HUES64 (cell line): ENCODE measurements at regions not wholly inside any gene's neighbourhood (a gene's known extent, or its start where the extent isn't known, plus 50 kb on each side); places are given as distances from the start of the nearest gene placed in this dataset.

Source experiments
- H3K27ac ChIP-seq: 2 replicates; pipeline ENCODE4 v1.7.0; 2013; ENCODE audit warnings: low read depth, low read length, inconsistent platforms
- H3K27me3 ChIP-seq: 2 replicates; pipeline ENCODE4 v1.6.1; 2013; ENCODE audit warnings: mild to moderate bottlenecking, low read length; ENCODE audit not compliant: insufficient read depth
- H3K36me3 ChIP-seq: 2 replicates; pipeline ENCODE4 v1.6.1; 2013; ENCODE audit warnings: mild to moderate bottlenecking, low read length; ENCODE audit not compliant: insufficient read depth
- H3K4me1 ChIP-seq: 2 replicates; pipeline ENCODE4 v1.6.1; 2013; ENCODE audit warnings: mild to moderate bottlenecking, low read length, moderate library complexity; ENCODE audit not compliant: insufficient read depth
- H3K4me3 ChIP-seq: 2 replicates; pipeline ENCODE4 v1.5.1; 2013; ENCODE audit warnings: mild to moderate bottlenecking, low read length, moderate library complexity
- H3K9ac ChIP-seq: 2 replicates; pipeline ENCODE4 v1.6.1; 2013; ENCODE audit warnings: mild to moderate bottlenecking, low read depth, low read length
- H3K9me3 ChIP-seq: 2 replicates; pipeline ENCODE4 v1.6.1; 2013; ENCODE audit warnings: low read depth, low read length; ENCODE audit not compliant: insufficient read depth
- WGBS: fragments of 150-250, 120-280 bp; methylation state at CpG from one replicate; pipeline ENCODE4 v1.1.7; 2013; ENCODE audit warnings: missing lambda C conversion rate; 5-methylcytosine and 5-hydroxymethylcytosine counted together

DNA sequence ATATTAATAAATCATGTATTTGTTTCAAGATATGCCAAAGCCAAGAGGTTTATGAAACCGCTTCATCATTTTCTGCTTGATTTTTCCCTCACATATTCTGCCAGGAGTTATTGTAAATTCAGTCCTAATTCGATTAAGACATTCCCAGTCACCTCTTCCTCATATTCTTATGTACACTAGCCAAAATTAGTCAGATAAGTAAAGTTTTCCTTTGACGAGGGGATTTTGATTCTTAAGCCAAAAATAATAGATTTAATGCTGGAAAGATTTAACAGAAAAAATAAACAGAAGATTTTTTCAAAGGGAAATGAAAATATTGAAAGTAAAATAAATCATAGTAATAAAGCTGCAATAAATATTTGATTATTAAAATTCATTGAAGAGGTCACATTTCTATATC lies 51.0 kb upstream of the VEGFC start:
- H3K27ac ChIP-seq, result no peak overlapping the region
- no peak overlapping the region for H3K4me3 ChIP-seq
- H3K9ac ChIP-seq, result no peak overlapping the region
- H3K36me3 ChIP-seq, result no peaks in the 10 kb centered on the region
- no peaks in the 10 kb centered on the region for H3K27me3 ChIP-seq
- H3K9me3 ChIP-seq, result no peaks in the 10 kb centered on the region
- H3K4me1 ChIP-seq, result 0 out of 2 replicates have a peak, but pooled peaks cover 5% of the 10 kb centered on the region
- WGBS, result 93% methylated on average over 2 of the region's 3 CpGs

DNA sequence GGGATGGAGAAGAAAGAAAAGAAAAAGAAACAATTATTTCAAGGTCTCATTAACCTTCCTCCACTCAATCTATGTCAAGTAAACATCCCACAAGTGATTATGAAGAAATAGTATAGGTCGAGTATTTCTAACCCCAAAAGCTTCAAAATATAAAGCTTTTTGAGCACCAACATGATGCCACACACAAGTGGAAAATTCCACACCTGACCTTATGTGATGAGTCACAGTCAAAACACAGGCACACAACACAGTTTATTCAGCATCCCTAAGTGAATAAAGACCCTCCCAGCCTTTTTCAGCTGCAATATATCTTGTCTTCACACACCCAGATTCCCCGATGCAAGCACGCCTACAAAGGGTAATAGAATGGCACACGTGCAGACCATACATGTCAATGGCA lies 51.7 kb upstream of the VEGFC start:
- H3K9ac ChIP-seq, result no peak overlapping the region
- H3K9me3 ChIP-seq, result no peaks in the 10 kb centered on the region
- no peaks in the 10 kb centered on the region for H3K4me1 ChIP-seq
- WGBS, result 96% methylated on average over 4 of the region's 4 CpGs
- no peak overlapping the region for H3K27ac ChIP-seq
- no peaks in the 10 kb centered on the region for H3K36me3 ChIP-seq
- no peaks in the 10 kb centered on the region for H3K27me3 ChIP-seq
- H3K4me3 ChIP-seq, result no peak overlapping the region

DNA sequence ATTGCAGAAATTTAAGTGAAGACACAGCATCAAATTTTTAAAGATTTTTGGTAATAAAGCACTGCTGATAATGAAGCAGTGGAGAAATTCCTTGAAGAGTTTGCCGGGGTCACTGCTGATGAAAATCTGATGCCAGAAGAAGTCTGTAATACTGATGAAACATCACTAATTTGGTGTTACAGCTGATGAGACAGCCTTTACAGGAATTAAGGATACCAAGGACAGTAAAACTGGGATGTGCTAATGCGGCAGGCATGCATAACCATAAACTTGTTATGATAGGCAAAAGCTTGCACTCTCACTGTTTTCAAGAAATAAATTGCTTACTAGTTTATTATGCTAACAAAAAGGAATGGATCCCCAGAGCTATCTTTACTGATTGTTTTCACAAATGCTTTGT lies 52.9 kb upstream of the VEGFC start:
- WGBS, result 96% methylated on average over 2 of the region's 2 CpGs
- H3K4me3 ChIP-seq, result no peak overlapping the region
- H3K27ac ChIP-seq, result no peak overlapping the region
- no peaks in the 10 kb centered on the region for H3K36me3 ChIP-seq
- no peaks in the 10 kb centered on the region for H3K27me3 ChIP-seq
- H3K4me1 ChIP-seq, result no peaks in the 10 kb centered on the region
- H3K9me3 ChIP-seq, result no peaks in the 10 kb centered on the region
- no peak overlapping the region for H3K9ac ChIP-seq

DNA sequence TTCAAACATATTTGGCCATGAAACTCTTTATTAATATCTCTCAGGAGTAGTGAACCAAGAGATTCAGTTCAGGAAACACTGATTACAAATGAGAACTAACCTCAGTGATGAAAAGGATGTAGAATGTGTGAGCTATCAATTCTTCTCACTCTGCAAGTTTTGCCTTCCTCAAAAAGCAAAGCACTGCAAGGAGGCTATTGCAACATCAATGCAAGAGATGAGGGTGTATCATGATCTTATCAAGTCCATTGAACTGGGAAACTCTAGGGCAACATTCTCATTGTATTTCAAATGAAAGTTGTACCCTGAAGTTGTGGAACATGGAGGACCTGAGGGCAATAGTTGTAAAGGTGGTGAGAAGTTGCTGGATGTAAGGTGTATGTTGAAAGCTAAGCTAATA lies 56.4 kb upstream of the VEGFC start:
- Histone ChIP-seq H3K4me1 (no peaks in the 10 kb centered on the region), H3K27me3 (no peaks in the 10 kb centered on the region), H3K4me3 (no peak overlapping the region), H3K9me3 (no peaks in the 10 kb centered on the region), H3K9ac (no peak overlapping the region), H3K36me3 (no peaks in the 10 kb centered on the region), H3K27ac (no peak overlapping the region)

- 80% methylated on average over 1 of the region's 2 CpGs for WGBS
- Histone ChIP-seq H3K9ac (no peak overlapping the region), H3K9me3 (no peaks in the 10 kb centered on the region), H3K4me1 (no peaks in the 10 kb centered on the region), H3K36me3 (no peaks in the 10 kb centered on the region), H3K27ac (no peak overlapping the region), H3K4me3 (no peak overlapping the region), H3K27me3 (no peaks in the 10 kb centered on the region)
These were observed 57.7 kb upstream of the VEGFC start for GRCh38 chr4:176850436-176850835.

GRCh38 chr4:176856421-176856820 lies 63.7 kb upstream of the VEGFC start:
- Histone ChIP-seq H3K4me3 (no peak overlapping the region), H3K27me3 (no peaks in the 10 kb centered on the region), H3K4me1 (no peaks in the 10 kb centered on the region), H3K27ac (no peak overlapping the region), H3K9ac (no peak overlapping the region), H3K9me3 (no peaks in the 10 kb centered on the region), H3K36me3 (no peaks in the 10 kb centered on the region)
- WGBS, result 96% methylated on average over 2 of the region's 2 CpGs

DNA sequence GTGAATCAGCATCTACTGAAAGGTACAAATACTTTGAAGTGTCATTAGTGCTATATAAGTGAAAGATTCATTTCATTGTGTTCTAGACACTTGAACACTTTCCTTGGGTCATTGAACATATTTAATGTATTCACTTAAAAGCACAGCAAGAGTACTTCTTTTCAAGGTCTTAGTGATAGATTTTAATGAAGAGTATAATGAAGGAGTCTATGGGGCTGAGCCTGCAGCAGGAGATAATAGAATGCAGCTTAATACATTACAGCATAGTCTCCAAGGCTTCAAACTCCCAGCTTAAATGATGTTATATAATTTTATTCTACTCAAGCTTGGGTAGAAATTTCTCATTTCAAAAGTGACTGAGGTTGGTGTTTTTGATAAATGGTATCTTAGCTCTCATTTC lies 66.1 kb upstream of the VEGFC start:
- Histone ChIP-seq H3K27me3 (no peaks in the 10 kb centered on the region), H3K36me3 (no peaks in the 10 kb centered on the region), H3K27ac (no peak overlapping the region), H3K4me3 (no peak overlapping the region), H3K9ac (no peak overlapping the region), H3K4me1 (no peaks in the 10 kb centered on the region), H3K9me3 (no peaks in the 10 kb centered on the region)

DNA sequence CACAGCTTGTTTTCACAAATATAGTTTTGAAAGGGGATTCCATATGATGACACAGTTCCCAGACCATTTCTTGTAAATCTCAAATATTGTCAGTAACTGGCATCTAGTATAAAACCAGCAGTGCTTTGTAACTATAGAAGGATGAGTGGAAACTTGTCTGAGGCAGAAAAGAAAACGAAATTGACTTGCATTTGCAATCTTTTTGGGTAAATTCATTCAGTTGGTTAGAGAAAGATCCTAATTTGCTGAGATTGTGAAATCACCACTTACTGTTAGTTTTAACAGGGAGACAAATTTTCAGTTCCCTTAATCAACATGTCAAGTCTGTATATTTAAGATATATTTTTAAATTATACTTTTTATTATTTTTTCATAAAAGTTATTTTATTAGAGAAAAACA lies 71.5 kb upstream of the VEGFC start:
- no peak overlapping the region for H3K4me3 ChIP-seq
- no peaks in the 10 kb centered on the region for H3K4me1 ChIP-seq
- H3K36me3 ChIP-seq, result no peaks in the 10 kb centered on the region
- 49% methylated on average over 1 of the region's 1 CpG for WGBS
- no peaks in the 10 kb centered on the region for H3K27me3 ChIP-seq
- H3K9ac ChIP-seq, result no peak overlapping the region
- H3K9me3 ChIP-seq, result no peaks in the 10 kb centered on the region
- H3K27ac ChIP-seq, result no peak overlapping the region

GRCh38 chr4:176868676-176869075 lies 76.0 kb upstream of the VEGFC start:
- Histone ChIP-seq H3K9me3 (no peaks in the 10 kb centered on the region), H3K9ac (no peak overlapping the region), H3K4me1 (no peaks in the 10 kb centered on the region), H3K27me3 (no peaks in the 10 kb centered on the region), H3K4me3 (no peak overlapping the region), H3K36me3 (no peaks in the 10 kb centered on the region), H3K27ac (no peak overlapping the region)
- WGBS, result 93% methylated on average over 2 of the region's 2 CpGs

GRCh38 chr4:176872461-176872860 lies 79.7 kb upstream of the VEGFC start:
- no peak overlapping the region for H3K9ac ChIP-seq
- H3K9me3 ChIP-seq, result no peaks in the 10 kb centered on the region
- WGBS, result 96% methylated on average over 3 of the region's 3 CpGs

DNA sequence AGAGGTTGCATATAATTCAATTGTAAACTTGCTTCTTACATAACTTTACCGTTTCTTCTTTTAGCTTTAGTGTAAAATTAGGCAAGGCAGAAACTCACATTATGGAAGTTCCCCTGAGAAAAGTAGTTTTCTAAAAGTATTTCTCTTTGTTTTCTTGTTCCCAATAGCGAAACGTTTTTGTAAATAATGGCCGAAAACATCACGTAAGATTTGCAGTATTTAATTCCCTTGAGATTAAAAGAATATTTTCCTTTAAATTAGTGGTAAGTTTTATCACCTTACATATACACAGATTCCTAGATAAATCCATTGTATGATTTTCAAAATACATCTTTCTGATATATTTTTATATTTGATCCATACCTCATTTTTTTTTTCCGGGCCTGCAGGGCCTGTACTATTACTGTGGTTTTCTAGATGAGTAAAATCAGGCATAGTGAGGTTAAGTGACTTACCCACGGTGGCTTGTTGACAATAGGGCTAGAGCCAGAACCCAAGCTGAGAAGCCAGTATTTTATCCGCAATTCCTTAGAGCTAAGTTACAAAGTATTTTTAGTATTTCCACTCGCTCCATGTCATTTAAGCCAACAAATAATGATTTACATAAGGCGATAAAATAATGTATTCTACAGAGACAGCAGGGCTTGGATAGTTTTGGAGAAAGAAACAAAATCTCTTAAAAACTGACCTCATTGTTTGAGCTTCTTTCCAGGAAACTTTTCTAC lies 82.2 kb upstream of the VEGFC start:
- H3K36me3 ChIP-seq, result no peaks in the 10 kb centered on the region
- 93% methylated on average over 8 of the region's 10 CpGs for WGBS
- no peak overlapping the region for H3K27ac ChIP-seq
- H3K9ac ChIP-seq, result no peak overlapping the region
- no peaks in the 10 kb centered on the region for H3K27me3 ChIP-seq
- no peaks in the 10 kb centered on the region for H3K9me3 ChIP-seq
- no peak overlapping the region for H3K4me3 ChIP-seq
- H3K4me1 ChIP-seq, result no peaks in the 10 kb centered on the region

More at GRCh38 chr4:176872461-176872860, 79.7 kb upstream of the VEGFC start:
- Histone ChIP-seq H3K27ac (no peak overlapping the region), H3K4me1 (no peaks in the 10 kb centered on the region), H3K27me3 (no peaks in the 10 kb centered on the region), H3K36me3 (no peaks in the 10 kb centered on the region), H3K4me3 (no peak overlapping the region)

- H3K27ac ChIP-seq, result no peak overlapping the region
- no peak overlapping the region for H3K9ac ChIP-seq
- no peak overlapping the region for H3K4me3 ChIP-seq
- no peaks in the 10 kb centered on the region for H3K27me3 ChIP-seq
- 73% methylated on average over 2 of the region's 2 CpGs for WGBS
- no peaks in the 10 kb centered on the region for H3K9me3 ChIP-seq
- no peaks in the 10 kb centered on the region for H3K4me1 ChIP-seq
- no peaks in the 10 kb centered on the region for H3K36me3 ChIP-seq
These were observed 82.8 kb upstream of the VEGFC start for GRCh38 chr4:176875446-176875930.
